Spleen (tissue), 3 donors: ENCODE measurements at regions not wholly inside any gene's neighbourhood (a gene's known extent, or its start where the extent isn't known, plus 50 kb on each side); places are given as distances from the start of the nearest gene placed in this dataset.

ENCODE experiments used
- POLR2A ChIP-seq, 3 donors: fragments of 450-650 bp; IDR thresholded peaks; one replicate each; pipeline ENCODE4 v1.5.1; 2017; ENCODE audit warnings: antibody characterized with exemption in 3 of 3, mild to moderate bottlenecking in 1 of 3
- POLR2AphosphoS5 ChIP-seq, 3 donors: sonication (generic); formaldehyde crosslinking; IDR thresholded peaks; one replicate each; pipeline ENCODE4 v1.5.1; 2017; ENCODE audit warnings: antibody characterized with exemption in 3 of 3

DNA sequence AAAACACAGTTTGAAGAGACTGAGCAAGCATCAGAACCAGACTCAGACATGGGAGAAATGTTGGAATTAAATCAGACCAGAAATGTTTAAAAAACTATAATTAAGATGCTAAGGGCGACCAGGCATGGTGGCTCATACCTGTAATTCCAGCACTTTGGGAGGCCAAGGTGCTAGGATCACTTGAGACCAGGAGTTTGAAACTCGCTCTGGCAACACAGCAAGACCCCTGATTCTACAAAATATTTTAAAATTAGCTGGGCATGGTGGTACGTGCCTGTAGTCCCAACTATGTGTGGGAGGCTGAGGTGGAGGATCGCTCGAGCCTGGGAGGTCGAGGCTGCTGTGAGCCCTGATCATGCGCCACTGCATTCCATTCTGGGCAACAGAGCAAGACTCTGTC is 160.3 kb downstream of the COPRS start:
- TF ChIP-seq POLR2A (IDR thresholded peaks at IDR 0.05) (no peak), POLR2AphosphoS5 (IDR thresholded peaks at IDR 0.05) (no peak)
